ENCODE measurements at regions not wholly inside any gene's neighbourhood (a gene's known extent, or its start where the extent isn't known, plus 50 kb on each side); places are given as distances from the start of the nearest gene placed in this dataset.

GRCh38 chr2:194483041-194483440 lies 1174.0 kb upstream of the SLC39A10 start:
- TF ChIP-seq CTCF (IDR thresholded peaks at IDR 0.05 in 8 of 11, conservative IDR thresholded peaks at IDR 0.05 in 3 of 11) (no peak), POLR2A (IDR thresholded peaks at IDR 0.05) (no peak)

Measured in spleen (tissue), 7 donors.